Stimulated activated CD8-positive, alpha-beta memory T cell treated with anti-CD3 and anti-CD28 coated beads, Interleukin-15, amount 100 ng/mL, for 48 hours (primary cell): ENCODE measurements at regions not wholly inside any gene's neighbourhood (a gene's known extent, or its start where the extent isn't known, plus 50 kb on each side); places are given as distances from the start of the nearest gene placed in this dataset.

Experiments used
- DNase-seq, 2 donors: peaks; one replicate each; pipeline ENCODE4 v3.0.0-alpha.2; 2020; ENCODE audit warnings: low read depth in 2 of 2

DNA sequence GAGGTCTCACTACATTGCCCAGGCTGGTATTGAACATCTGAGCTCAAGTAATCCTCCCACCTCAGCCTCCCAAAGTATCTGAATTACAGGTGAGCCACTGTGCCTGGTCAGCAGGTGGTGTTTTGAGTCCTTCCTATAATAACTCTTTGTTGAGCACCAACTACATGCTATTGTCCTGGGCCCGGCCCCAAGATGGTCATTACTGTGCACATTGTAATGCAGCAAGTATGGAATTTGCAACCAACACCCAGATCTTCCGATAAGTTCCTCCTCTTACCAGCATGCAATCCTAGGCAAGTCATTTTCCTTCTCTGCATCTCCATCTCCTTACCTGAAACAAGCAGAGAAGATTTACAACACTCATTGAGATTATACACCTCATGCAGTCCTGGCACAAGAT lies 510.3 kb upstream of the KLF4 start:
- no peak for DNase-seq

DNA sequence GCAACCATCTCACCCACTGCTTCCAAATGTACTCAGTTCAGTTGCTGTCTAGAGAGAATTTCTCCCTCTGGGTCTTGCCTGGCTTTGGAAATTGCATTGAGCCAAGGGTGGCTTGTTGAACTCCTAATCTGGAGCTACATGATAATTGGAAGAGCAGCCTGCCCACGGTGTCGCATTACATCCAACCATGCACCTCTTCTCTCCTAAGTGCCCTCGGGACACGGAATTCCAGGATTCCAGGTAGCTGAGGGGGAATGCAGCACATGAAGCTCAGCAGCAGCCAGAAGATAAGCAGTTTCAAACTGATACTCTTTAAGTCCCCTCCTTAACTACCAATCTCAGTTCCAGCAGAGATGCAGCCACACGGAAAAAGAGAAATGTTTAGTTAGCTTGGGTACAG lies 509.4 kb upstream of the KLF4 start:
- DNase-seq, result no peak

DNA sequence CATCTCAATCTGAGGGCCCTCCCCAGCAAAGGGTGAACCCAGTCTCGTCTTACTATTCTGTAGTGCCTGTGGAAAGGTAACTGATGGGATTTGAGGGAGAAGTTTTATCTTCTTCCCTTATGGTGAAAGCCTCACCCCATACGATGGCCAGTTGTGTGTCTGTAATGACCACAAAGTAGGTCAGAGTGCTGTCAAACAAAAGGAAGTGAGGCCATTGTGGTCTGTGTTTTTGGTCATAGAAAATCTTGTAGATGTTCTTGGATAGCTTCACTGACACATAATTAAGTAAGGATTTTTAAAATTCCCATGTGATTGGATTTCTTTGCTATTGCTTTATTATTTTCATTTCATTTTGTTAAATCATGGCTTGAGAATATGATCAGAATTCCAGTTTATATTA lies 505.1 kb upstream of the KLF4 start:
- DNase-seq, result no peak

- no peak for DNase-seq
Observed at GRCh38 chr9:107992271-107992670, 502.7 kb upstream of the KLF4 start.

DNA sequence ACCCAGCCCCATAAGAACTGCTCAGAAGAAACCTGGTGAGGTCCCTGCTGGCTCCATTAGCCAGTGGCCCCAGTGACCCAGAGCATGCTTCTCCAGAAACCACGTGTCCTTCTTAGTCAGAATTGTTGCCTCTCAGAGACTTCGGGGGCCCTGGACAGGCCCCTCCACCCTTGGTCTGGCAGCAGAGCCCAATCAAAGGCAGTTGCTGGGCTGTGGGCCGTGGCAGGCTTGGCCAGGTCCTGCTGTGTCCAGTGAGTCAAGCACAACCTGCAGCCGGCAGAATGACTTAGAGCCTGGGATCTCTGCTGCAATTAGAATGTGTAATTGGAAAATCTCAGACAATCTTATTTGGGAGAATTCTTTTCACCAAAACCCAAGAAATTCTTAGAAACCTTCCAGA lies 502.0 kb upstream of the KLF4 start:
- no peak for DNase-seq

GRCh38 chr9:107989544-107989943 lies 500.0 kb upstream of the KLF4 start:
- no peak for DNase-seq

DNA sequence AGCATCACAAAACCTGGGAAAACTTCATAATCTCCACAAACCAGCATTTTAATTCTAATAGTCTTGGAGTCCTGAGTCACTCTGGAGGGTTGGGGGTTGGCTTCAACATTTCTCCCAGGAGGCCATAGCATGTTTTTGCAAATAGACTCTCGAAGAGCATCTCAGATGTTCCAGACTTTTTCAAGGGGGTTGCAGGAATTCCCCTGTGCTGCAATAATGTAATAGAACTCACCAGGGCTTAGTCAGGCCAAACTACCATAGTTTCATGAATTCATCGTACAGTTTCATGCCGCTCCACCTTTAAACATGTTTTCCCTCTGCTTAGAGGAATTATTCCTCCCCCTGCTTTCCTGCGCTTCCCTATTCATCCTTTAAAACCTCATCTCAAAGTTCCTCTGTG lies 499.5 kb upstream of the KLF4 start:
- no peak for DNase-seq

GRCh38 chr9:107984956-107985355 lies 495.4 kb upstream of the KLF4 start:
- DNase-seq, result no peak

- no peak for DNase-seq
Observed at GRCh38 chr9:107983762-107984161, 494.2 kb upstream of the KLF4 start.

- DNase-seq, result no peak
Observed at GRCh38 chr9:107983181-107983603, 493.6 kb upstream of the KLF4 start.

- DNase-seq, result no peak
Observed at GRCh38 chr9:107982745-107983144, 493.2 kb upstream of the KLF4 start.

GRCh38 chr9:107982001-107982400 lies 492.4 kb upstream of the KLF4 start:
- DNase-seq, result no peak

DNA sequence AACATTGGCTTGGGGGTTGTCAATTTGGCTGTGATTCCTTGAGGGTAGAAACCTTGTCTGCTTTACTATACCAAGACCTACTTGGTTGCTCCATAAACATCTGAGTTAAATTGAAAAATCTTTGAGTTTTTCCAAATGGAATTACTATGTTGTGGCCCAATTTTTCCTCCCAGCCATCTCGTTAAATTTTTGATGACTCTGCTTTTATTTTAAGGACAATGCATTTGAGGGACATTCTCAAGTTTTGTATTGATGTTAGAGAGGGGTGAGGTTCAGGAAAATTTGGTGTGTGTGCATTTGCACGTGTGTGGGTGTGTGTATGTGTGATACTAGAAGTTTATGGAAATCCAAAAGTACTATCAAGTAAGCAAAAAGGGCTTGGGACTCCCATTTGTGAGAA lies 491.4 kb upstream of the KLF4 start:
- no peak for DNase-seq

- no peak for DNase-seq
Observed at GRCh38 chr9:107976767-107977166, 487.2 kb upstream of the KLF4 start.

DNA sequence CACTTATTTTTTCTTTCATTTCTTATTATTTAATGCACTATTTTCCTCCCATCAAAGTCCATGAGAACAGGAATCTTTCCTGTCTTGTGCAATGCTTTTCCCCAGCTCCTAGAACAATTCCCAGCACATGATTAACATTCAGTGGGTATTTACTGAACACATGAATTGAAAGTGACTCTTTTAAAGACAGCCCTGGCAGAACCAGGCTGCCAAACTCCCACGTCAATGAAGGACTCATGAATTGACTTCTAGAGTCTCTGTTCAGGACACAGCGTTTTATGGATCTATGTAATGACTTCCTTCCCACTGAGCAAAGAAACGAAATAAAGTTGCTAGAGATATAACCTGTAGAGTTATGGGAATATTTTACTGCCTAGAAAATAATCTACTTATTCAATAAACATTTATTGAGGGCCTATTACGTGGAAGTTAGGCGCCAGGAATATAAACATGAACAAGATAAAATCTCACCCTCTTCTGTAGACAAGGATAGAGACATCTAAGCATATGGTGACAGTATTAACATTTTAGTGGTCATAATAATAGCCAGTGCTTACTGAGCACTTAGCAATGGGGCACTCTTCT lies 485.9 kb upstream of the KLF4 start:
- DNase-seq, result no peak

- no peak for DNase-seq
Observed at GRCh38 chr9:107973451-107973850, 483.9 kb upstream of the KLF4 start.

DNA sequence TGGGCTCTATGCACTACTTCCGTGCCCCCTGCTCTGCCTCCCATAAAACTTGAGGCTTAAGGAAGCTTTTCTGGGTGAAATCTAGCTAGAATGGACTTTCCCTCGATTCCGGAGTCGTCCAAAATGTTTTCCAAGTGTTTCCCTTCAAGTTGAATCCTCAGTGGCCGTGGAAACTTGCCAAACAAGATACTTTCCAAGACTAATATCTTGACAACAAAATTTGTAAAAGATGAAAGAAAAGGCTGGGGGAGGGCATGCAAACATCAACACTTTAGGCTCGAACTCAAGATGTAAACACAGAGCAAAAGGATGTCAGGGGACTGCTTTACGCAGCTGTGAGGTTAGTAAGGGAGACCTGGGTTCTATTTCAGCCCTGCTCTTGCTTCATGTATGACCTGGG lies 482.8 kb upstream of the KLF4 start:
- no peak for DNase-seq

GRCh38 chr9:107971241-107971640 lies 481.7 kb upstream of the KLF4 start:
- no peak for DNase-seq

DNA sequence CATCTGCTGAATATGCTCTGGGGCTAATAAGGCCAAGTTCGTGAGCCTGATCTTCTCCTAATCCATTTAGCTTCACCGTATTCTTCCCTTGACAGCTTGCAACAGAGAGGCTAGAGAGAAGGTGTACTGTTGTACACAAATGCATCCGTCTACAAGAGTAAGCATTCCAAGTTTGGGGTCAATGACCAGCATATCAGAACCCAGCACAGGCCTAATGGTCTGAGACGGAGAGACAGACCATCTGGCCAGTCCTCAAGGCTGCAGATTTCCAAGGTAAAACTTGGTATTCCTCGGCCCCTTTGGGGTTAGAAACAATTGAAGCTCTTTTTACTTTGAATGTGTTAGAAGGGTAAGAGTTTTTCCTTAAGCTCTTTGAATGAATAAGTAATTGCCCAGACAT lies 481.2 kb upstream of the KLF4 start:
- DNase-seq, result no peak

GRCh38 chr9:107969727-107970126 lies 480.2 kb upstream of the KLF4 start:
- DNase-seq, result no peak

DNA sequence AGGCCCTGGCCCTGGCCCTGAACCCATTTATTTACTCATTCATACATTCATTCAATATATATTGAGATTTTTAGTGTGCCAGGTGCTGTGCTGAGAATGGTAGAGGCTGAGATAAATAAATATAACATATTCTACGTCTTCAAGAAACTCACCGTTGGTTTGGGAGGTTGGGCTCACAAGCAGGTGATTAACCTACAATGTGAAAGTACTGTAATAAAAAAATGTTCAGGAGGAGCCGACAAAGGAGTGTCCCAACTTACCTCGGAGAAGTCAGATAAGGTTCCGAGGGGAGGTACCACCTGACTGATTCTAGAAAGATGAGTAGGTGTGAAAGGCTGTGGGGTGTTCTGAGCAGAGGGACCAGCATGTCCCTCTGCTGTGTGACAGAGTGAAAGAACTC lies 479.6 kb upstream of the KLF4 start:
- DNase-seq, result no peak

- no peak for DNase-seq
Observed at GRCh38 chr9:107963246-107963645, 473.7 kb upstream of the KLF4 start.

- no peak for DNase-seq
Observed at GRCh38 chr9:107960916-107961315, 471.3 kb upstream of the KLF4 start.

DNA sequence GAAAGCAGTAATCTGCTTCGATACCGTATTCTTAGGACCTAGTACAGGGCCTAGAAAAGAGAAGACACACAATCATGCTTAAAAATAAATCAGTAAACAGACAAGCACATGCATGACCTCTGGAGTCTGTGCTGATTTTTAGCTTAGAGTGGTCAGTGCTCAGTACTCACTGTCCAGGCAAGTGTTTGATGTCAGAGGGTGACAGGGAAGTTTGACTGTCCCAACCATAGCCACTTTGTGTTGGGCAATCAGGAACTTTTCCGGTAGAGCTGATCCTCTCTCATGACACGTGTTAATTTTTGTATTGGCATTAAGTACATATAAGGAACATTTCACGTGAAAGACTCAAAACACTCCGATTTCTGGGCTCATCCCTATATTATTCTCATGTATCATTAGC lies 464.7 kb upstream of the KLF4 start:
- no peak for DNase-seq
